ES-I3 (cell line): ENCODE measurements at regions not wholly inside any gene's neighbourhood (a gene's known extent, or its start where the extent isn't known, plus 50 kb on each side); places are given as distances from the start of the nearest gene placed in this dataset.

Experiments
- H3K36me3 ChIP-seq: 2 replicates; pipeline ENCODE4 v1.6.1; 2013; ENCODE audit warnings: mild to moderate bottlenecking, low read length, control low read depth, moderate library complexity; ENCODE audit not compliant: insufficient read depth
- H3K4me1 ChIP-seq: 2 replicates; pipeline ENCODE4 v1.6.1; 2013; ENCODE audit warnings: mild to moderate bottlenecking, control low read depth, low read length; ENCODE audit not compliant: insufficient read depth
- H3K9ac ChIP-seq: 2 replicates; pipeline ENCODE4 v1.6.1; 2013; ENCODE audit warnings: low read depth, mild to moderate bottlenecking, low read length, moderate library complexity
- H3K9me3 ChIP-seq: 2 replicates; pipeline ENCODE4 v1.6.1; 2013; ENCODE audit warnings: mild to moderate bottlenecking, low read length, moderate library complexity; ENCODE audit not compliant: control insufficient read depth, insufficient read depth

DNA sequence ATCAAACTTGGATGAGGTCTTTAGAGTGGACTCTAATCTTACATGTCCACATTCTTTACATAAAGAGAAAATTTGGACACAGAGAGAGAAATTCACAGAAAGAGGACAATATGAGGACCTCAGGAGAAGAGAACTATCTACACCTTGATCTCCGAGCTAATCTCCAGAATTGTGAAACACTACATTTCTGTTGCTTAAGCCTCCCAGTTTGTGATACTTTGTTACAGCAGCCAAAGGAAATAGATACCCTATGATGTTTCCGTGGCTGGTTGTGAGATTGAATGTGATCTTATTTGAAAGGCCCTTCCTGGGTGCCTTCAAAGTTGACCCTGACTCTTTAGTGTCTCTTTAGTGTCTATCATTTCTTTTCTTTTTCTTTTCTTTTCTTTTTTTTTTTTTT lies 326.1 kb upstream of the CLNK start:
- no peaks in the 10 kb centered on the region for H3K36me3 ChIP-seq
- no peaks in the 10 kb centered on the region for H3K4me1 ChIP-seq
- H3K9me3 ChIP-seq, result no peaks in the 10 kb centered on the region
- no peak overlapping the region for H3K9ac ChIP-seq

- no peak overlapping the region for H3K9ac ChIP-seq
- H3K36me3 ChIP-seq, result no peaks in the 10 kb centered on the region
- no peaks in the 10 kb centered on the region for H3K9me3 ChIP-seq
- H3K4me1 ChIP-seq, result no peaks in the 10 kb centered on the region; the same call in 1 of the 2 replicates
Observed at GRCh38 chr4:11009281-11009680, 324.7 kb upstream of the CLNK start.

- no peaks in the 10 kb centered on the region; the same call in 1 of the 2 replicates for H3K4me1 ChIP-seq
- no peaks in the 10 kb centered on the region for H3K9me3 ChIP-seq
- no peak overlapping the region for H3K9ac ChIP-seq
- no peaks in the 10 kb centered on the region for H3K36me3 ChIP-seq
Observed at GRCh38 chr4:11005300-11005699, 320.7 kb upstream of the CLNK start.

- Histone ChIP-seq H3K9ac (no peak overlapping the region), H3K4me1 (no peaks in the 10 kb centered on the region; the same call in 1 of the 2 replicates), H3K9me3 (no peaks in the 10 kb centered on the region), H3K36me3 (no peaks in the 10 kb centered on the region)
Observed at GRCh38 chr4:11004818-11005217, 320.2 kb upstream of the CLNK start.

DNA sequence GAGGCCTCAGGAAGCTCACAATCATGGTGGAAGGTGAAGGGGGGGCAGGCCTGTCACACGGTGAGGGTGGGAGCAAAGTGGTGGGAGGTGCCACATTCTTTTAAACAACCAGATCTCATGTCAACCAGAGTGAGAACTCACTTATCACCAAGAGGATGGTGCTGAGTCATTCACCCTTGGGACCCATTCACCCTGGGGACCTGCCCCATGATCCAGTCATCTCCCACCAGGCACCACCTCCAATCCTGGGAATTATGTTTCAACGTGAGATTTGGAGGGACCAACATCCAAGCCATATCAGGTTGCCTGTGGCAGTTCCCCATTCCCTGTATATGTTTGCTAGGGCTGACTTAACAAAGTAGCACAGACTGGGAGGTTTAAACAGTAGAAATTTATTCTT lies 318.4 kb upstream of the CLNK start:
- Histone ChIP-seq H3K9ac (no peak overlapping the region), H3K36me3 (no peaks in the 10 kb centered on the region), H3K4me1 (no peaks in the 10 kb centered on the region; the same call in 1 of the 2 replicates), H3K9me3 (no peaks in the 10 kb centered on the region)

- Histone ChIP-seq H3K36me3 (no peaks in the 10 kb centered on the region), H3K9me3 (no peaks in the 10 kb centered on the region), H3K4me1 (no peaks in the 10 kb centered on the region), H3K9ac (no peak overlapping the region)
Observed at GRCh38 chr4:10998846-10999245, 314.3 kb upstream of the CLNK start.

DNA sequence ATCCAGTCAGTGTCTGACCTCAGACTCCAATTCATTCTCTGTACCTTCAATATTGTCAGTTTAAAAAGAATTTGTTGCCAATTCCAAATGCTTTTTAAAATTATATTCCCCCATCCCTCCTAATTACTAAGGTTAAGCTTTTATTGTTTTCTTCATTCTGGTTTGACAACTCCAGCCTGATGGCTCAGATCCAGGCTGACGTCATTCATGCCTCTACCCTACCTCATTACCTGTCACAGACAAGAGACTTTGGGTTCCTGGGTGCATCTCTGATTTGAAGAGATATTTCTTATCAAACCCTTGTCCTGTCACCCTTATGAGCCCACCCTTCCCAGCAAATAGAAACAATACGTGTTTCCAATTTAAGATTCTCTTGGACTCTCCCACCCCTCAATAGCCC lies 300.2 kb upstream of the CLNK start:
- Histone ChIP-seq H3K9ac (no peak overlapping the region), H3K36me3 (no peaks in the 10 kb centered on the region), H3K4me1 (peaks cover 33% of the 10 kb centered on the region; the same call in 1 of the 2 replicates), H3K9me3 (no peaks in the 10 kb centered on the region)

GRCh38 chr4:10983885-10984640 lies 299.5 kb upstream of the CLNK start:
- H3K4me1 ChIP-seq, result peaks cover 33% of the 10 kb centered on the region; the same call in 1 of the 2 replicates
- H3K9ac ChIP-seq, result no peak overlapping the region
- H3K36me3 ChIP-seq, result no peaks in the 10 kb centered on the region
- H3K9me3 ChIP-seq, result no peaks in the 10 kb centered on the region

GRCh38 chr4:10983268-10983667 lies 298.7 kb upstream of the CLNK start:
- no peaks in the 10 kb centered on the region for H3K36me3 ChIP-seq

DNA sequence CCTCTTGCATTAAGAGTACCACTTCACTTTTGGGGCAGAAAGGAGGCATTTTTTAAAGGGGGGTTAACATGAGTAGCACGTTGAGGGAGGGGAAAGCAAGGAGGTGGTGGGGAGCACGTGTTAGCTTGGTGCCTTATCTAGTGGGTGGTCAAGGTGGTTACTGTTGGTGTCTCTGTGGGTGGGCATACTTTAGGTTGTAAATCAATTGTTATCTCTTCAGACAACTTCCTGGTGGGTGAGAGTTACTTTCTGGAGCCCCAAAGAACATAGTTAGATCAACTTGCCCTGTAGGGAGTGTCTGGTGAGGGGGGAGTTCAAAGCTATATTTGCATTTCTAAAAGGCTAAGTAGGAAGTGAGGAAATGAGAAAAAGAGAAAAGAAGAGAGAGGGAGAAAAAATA lies 297.7 kb upstream of the CLNK start:
- Histone ChIP-seq H3K4me1 (peaks cover 33% of the 10 kb centered on the region; the same call in 1 of the 2 replicates), H3K36me3 (no peaks in the 10 kb centered on the region), H3K9ac (no peak overlapping the region), H3K9me3 (no peaks in the 10 kb centered on the region)

More at GRCh38 chr4:10983268-10983667, 298.7 kb upstream of the CLNK start:
- H3K4me1 ChIP-seq, result peaks cover 33% of the 10 kb centered on the region; the same call in 1 of the 2 replicates
- no peaks in the 10 kb centered on the region for H3K9me3 ChIP-seq
- H3K9ac ChIP-seq, result no peak overlapping the region

GRCh38 chr4:10981576-10981975 lies 297.0 kb upstream of the CLNK start:
- H3K9ac ChIP-seq, result no peak overlapping the region
- no peaks in the 10 kb centered on the region for H3K9me3 ChIP-seq
- peaks cover 33% of the 10 kb centered on the region; the same call in 1 of the 2 replicates for H3K4me1 ChIP-seq
- no peaks in the 10 kb centered on the region for H3K36me3 ChIP-seq

DNA sequence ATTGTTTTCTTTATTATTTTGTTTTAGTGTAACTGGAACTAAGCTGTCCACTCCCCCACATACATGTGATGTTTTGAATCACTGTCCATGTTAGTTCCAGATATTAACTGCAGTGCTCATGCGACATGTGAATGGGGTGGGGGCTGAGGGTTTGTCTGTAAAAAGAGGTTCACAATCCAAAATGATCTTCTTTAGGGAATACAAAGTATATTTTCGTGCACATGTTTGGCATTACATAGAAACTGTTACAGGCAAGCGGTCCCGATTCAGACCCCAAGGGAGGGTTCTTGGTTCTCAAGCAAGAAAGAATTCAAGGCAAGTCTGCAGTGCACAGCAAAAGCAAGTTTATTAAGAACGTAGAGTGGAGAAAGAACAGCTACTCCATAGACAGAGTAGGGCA lies 296.5 kb upstream of the CLNK start:
- H3K9ac ChIP-seq, result no peak overlapping the region

GRCh38 chr4:10979032-10979431 lies 294.5 kb upstream of the CLNK start:
- H3K36me3 ChIP-seq, result no peaks in the 10 kb centered on the region

More for the DNA sequence above, 296.5 kb upstream of the CLNK start:
- peaks cover 33% of the 10 kb centered on the region; the same call in 1 of the 2 replicates for H3K4me1 ChIP-seq
- no peaks in the 10 kb centered on the region for H3K9me3 ChIP-seq
- H3K36me3 ChIP-seq, result no peaks in the 10 kb centered on the region

GRCh38 chr4:10977534-10977933 lies 293.0 kb upstream of the CLNK start:
- H3K9ac ChIP-seq, result no peak overlapping the region
- peaks cover 10% of the 10 kb centered on the region; the same call in 1 of the 2 replicates for H3K4me1 ChIP-seq
- no peaks in the 10 kb centered on the region for H3K9me3 ChIP-seq
- no peaks in the 10 kb centered on the region for H3K36me3 ChIP-seq

More at GRCh38 chr4:10979032-10979431, 294.5 kb upstream of the CLNK start:
- H3K9ac ChIP-seq, result no peak overlapping the region
- no peaks in the 10 kb centered on the region for H3K9me3 ChIP-seq
- peaks cover 25% of the 10 kb centered on the region; the same call in 1 of the 2 replicates for H3K4me1 ChIP-seq

- no peaks in the 10 kb centered on the region for H3K36me3 ChIP-seq
- H3K9me3 ChIP-seq, result no peaks in the 10 kb centered on the region
- no peak overlapping the region for H3K9ac ChIP-seq
- no peaks in the 10 kb centered on the region for H3K4me1 ChIP-seq
Observed at GRCh38 chr4:10974371-10974770, 289.8 kb upstream of the CLNK start.
